ENCODE measurements at regions not wholly inside any gene's neighbourhood (a gene's known extent, or its start where the extent isn't known, plus 50 kb on each side); places are given as distances from the start of the nearest gene placed in this dataset.

DNA sequence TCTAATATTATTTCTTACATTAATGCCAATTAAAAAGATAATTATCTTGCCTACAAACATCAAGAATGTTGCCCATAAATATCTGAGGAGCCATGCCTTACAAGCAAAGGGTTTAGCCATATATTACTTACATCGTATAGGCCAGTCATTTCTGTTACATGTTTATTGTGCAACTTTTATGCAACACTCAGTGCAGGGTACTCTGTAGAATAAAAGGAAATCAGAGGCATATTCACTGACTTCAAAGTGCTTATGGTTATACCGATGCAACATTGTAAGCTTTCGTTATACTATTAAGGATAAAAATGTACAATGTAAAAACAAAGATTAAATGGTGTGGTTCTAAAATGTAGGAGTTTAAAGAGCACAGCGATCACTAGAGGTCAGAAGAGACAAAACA is 315.9 kb downstream of the PCDH10 start:
- TF ChIP-seq CTCF (IDR thresholded peaks at IDR 0.05) (no peak), ZFX (IDR thresholded peaks at IDR 0.05; ENCODE audit: borderline replicate concordance) (no peak)

Measured in 22Rv1 (cell line).